ENCODE measurements at regions not wholly inside any gene's neighbourhood (a gene's known extent, or its start where the extent isn't known, plus 50 kb on each side); places are given as distances from the start of the nearest gene placed in this dataset.

DNA sequence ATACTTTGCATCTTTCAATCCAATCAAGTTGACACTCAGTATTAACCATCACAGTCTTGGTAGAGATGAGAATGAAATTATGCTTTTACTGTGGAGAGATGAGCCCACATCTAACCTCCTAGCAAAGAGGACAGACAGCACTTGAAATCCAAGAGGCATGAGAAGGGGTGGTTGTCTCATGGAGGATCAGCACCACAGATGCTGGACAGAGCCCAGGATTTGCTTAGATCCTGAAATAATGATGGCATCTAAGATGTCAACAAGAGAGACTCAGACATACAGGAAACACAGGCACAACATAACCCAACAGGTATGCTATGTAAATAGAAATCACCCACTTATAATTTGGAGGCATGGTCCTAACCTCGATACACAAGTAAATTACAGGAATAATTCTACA, 74.3 kb upstream of the VCX2 start:
- TF ChIP-seq CTCF (IDR thresholded peaks at IDR 0.05; ENCODE audit: insufficient read depth, low read length, poor library complexity, severe bottlenecking) = no peak
- Histone ChIP-seq H3K36me3 (ENCODE audit: control insufficient read depth, insufficient read depth, low read length) (no peaks in the 10 kb centered on the region), H3K4me3 (ENCODE audit: low read depth, low read length) (no peak overlapping the region), H3K27me3 (ENCODE audit: control insufficient read depth, insufficient read depth, low read length) (no peaks in the 10 kb centered on the region)
- no peak for DNase-seq (ENCODE audit: low read depth)

DNA sequence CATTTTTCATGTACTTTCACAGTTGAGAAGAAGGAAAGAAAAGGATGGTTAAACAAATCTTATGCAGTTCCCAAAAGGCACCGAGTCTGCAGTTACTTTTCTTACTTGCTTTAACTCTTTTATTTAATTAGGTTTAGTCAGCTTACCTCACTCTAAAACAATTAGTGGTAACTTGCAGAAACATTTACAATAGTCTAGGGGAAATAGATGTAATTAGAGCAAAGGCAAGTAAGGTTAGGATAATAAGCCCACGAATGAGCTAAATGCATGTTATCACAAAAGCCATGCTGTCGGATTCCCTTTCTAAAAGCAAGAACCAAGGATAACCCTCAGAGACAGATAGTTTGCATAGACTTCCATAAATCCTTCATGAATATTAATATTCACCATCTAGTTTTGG, 82.0 kb upstream of the VCX2 start:
- H3K4me3 ChIP-seq (ENCODE audit: low read depth, low read length) = no peak overlapping the region
- no peaks in the 10 kb centered on the region for H3K27me3 ChIP-seq (ENCODE audit: control insufficient read depth, insufficient read depth, low read length)
- no peak for TF ChIP-seq CTCF (IDR thresholded peaks at IDR 0.05; ENCODE audit: insufficient read depth, low read length, poor library complexity, severe bottlenecking)
- DNase-seq (ENCODE audit: low read depth) = no peak
- H3K36me3 ChIP-seq (ENCODE audit: control insufficient read depth, insufficient read depth, low read length) = no peaks in the 10 kb centered on the region

DNA sequence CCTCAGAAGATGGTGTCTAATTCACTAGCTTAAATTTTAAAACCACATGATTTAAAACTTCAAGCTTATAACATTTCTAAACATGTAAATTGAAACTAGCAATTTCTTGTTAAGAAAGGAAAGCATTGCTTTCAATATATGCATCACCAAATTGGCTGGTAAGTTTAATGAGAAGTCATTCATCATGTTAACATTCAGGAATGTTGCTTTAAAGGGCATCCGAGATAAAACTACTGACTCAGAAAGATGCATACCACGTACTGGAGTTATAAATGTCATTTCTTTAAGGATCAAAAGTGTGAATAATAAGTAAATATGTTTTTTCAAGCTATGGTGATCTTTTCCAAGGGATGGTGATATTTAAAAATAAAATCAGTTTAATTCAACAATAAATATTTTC, 83.3 kb upstream of the VCX2 start:
- DNase-seq (ENCODE audit: low read depth) = no peak
- H3K36me3 ChIP-seq (ENCODE audit: control insufficient read depth, insufficient read depth, low read length) = no peaks in the 10 kb centered on the region

GRCh38 chrX:8272821-8273220, 101.8 kb upstream of the VCX2 start:
- H3K36me3 ChIP-seq (ENCODE audit: control insufficient read depth, insufficient read depth, low read length) = no peaks in the 10 kb centered on the region
- no peak for DNase-seq (ENCODE audit: low read depth)
- no peaks in the 10 kb centered on the region for H3K27me3 ChIP-seq (ENCODE audit: control insufficient read depth, insufficient read depth, low read length)
- no peak overlapping the region for H3K4me3 ChIP-seq (ENCODE audit: low read depth, low read length)
- TF ChIP-seq CTCF (IDR thresholded peaks at IDR 0.05; ENCODE audit: insufficient read depth, low read length, poor library complexity, severe bottlenecking) = no peak

More for the DNA sequence above, 83.3 kb upstream of the VCX2 start:
- TF ChIP-seq CTCF (IDR thresholded peaks at IDR 0.05; ENCODE audit: insufficient read depth, low read length, poor library complexity, severe bottlenecking) = no peak
- H3K4me3 ChIP-seq (ENCODE audit: low read depth, low read length) = no peak overlapping the region
- no peaks in the 10 kb centered on the region for H3K27me3 ChIP-seq (ENCODE audit: control insufficient read depth, insufficient read depth, low read length)

GRCh38 chrX:8273451-8273895, 102.4 kb upstream of the VCX2 start:
- no peaks in the 10 kb centered on the region for H3K36me3 ChIP-seq (ENCODE audit: control insufficient read depth, insufficient read depth, low read length)
- no peaks in the 10 kb centered on the region for H3K27me3 ChIP-seq (ENCODE audit: control insufficient read depth, insufficient read depth, low read length)
- TF ChIP-seq CTCF (IDR thresholded peaks at IDR 0.05; ENCODE audit: insufficient read depth, low read length, poor library complexity, severe bottlenecking) = no peak
- no peak for DNase-seq (ENCODE audit: low read depth)
- H3K4me3 ChIP-seq (ENCODE audit: low read depth, low read length) = no peak overlapping the region

DNA sequence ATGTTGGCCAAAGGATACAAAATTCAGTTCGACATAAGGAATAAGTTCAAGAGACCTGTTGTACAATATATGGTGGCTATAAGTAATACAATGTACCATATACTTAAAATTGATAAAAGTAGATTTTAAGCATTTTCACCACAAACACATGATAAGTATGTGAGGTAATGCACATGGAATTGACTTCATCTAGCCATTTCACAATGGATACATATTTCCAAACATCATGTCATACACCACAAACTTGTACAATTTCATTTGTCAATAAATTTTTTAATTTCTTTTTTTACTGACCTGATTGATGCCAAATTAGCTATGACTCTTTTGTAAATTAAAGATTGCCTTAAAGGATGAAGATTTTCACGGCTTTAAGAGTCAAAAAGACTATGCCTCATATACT, 103.1 kb upstream of the VCX2 start:
- Histone ChIP-seq H3K27me3 (ENCODE audit: control insufficient read depth, insufficient read depth, low read length) (no peaks in the 10 kb centered on the region), H3K36me3 (ENCODE audit: control insufficient read depth, insufficient read depth, low read length) (no peaks in the 10 kb centered on the region), H3K4me3 (ENCODE audit: low read depth, low read length) (no peak overlapping the region)
- DNase-seq (ENCODE audit: low read depth) = no peak
- TF ChIP-seq CTCF (IDR thresholded peaks at IDR 0.05; ENCODE audit: insufficient read depth, low read length, poor library complexity, severe bottlenecking) = no peak

All from kidney epithelial cell (primary cell).